ENCODE measurements at regions not wholly inside any gene's neighbourhood (a gene's known extent, or its start where the extent isn't known, plus 50 kb on each side); places are given as distances from the start of the nearest gene placed in this dataset.

DNA sequence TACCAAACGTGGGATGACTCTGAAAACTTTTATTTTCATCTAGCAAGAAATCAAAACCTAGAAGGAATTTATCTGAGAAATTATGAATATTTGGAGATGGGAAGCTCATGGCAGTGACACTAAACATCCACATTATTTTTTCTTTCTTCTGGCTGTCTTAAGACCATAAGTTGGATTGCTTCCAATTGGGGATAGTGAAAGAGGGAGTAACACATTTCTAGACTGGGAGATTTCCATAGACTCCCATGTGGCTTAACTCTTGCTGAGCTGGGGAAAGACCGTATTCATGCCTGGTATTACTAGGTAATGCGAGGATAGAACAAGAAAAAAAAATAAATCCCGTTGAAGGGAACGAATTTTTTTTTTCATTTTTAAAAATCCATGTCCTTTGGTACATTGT, 120.0 kb downstream of the UTRN start (continued):
- TF ChIP-seq, protein P1, sequence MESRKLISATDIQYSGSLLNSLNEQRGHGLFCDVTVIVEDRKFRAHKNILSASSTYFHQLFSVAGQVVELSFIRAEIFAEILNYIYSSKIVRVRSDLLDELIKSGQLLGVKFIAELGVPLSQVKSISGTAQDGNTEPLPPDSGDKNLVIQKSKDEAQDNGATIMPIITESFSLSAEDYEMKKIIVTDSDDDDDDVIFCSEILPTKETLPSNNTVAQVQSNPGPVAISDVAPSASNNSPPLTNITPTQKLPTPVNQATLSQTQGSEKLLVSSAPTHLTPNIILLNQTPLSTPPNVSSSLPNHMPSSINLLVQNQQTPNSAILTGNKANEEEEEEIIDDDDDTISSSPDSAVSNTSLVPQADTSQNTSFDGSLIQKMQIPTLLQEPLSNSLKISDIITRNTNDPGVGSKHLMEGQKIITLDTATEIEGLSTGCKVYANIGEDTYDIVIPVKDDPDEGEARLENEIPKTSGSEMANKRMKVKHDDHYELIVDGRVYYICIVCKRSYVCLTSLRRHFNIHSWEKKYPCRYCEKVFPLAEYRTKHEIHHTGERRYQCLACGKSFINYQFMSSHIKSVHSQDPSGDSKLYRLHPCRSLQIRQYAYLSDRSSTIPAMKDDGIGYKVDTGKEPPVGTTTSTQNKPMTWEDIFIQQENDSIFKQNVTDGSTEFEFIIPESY (IDR thresholded peaks at IDR 0.05), result no peak
- TF ChIP-seq GABPA (IDR thresholded peaks at IDR 0.05 in 1 of 2, conservative IDR thresholded peaks at IDR 0.05 in 1 of 2) (no peak), REST (IDR thresholded peaks at IDR 0.05) (no peak), JUND (IDR thresholded peaks at IDR 0.05) (no peak)

DNA sequence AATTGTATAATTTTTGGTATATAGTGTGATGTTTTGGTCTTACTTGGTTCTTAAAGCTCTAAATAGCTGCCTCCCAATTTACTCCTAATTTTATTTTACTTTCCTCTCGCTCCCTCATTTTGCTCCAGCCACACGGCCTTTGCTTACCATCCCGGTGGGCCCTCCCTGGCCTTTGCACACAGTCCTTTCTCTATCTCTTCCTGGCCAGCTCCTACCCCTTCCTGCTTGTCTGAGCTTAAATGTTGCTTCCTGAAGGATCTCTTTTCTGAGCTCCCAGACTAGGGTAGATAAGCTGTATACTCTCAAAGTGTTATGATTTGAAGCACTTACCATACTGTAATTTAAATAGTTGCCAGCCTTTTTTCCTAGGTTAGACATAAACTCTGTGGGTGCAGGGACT, 121.7 kb downstream of the UTRN start:
- TF ChIP-seq HNF4G (IDR thresholded peaks at IDR 0.05) (no peak), JUND (IDR thresholded peaks at IDR 0.05) (no peak), RAD21 (IDR thresholded peaks at IDR 0.05) (no peak), GABPA (IDR thresholded peaks at IDR 0.05 in 1 of 2, conservative IDR thresholded peaks at IDR 0.05 in 1 of 2) (no peak), REST (IDR thresholded peaks at IDR 0.05) (no peak), NR2F2 (IDR thresholded peaks at IDR 0.05) (no peak), YY1 (IDR thresholded peaks at IDR 0.05) (no peak), FOXA2 (IDR thresholded peaks at IDR 0.05) (no peak), HNF4A (conservative IDR thresholded peaks at IDR 0.05) (no peak)
- TF ChIP-seq, protein P2, sequence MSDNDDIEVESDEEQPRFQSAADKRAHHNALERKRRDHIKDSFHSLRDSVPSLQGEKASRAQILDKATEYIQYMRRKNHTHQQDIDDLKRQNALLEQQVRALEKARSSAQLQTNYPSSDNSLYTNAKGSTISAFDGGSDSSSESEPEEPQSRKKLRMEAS (IDR thresholded peaks at IDR 0.05), result no peak
- TF ChIP-seq, protein P3, sequence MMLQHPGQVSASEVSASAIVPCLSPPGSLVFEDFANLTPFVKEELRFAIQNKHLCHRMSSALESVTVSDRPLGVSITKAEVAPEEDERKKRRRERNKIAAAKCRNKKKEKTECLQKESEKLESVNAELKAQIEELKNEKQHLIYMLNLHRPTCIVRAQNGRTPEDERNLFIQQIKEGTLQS (IDR thresholded peaks at IDR 0.05), result no peak
- TF ChIP-seq, protein P1 (IDR thresholded peaks at IDR 0.05), result no peak
- no peak overlapping the region for H3K27ac ChIP-seq (ENCODE audit: low read depth in 1 of 2, low read length in 2 of 2)
- no peaks in the 10 kb centered on the region for H3K36me3 ChIP-seq (ENCODE audit: control insufficient read depth in 4 of 4, insufficient read depth in 3 of 4, low read depth in 1 of 4, low read length in 3 of 4)
- H3K9ac ChIP-seq (ENCODE audit: low read depth in 1 of 2, low read length in 2 of 2), result no peak overlapping the region
- H3K4me1 ChIP-seq (ENCODE audit: control insufficient read depth in 4 of 4, insufficient read depth in 4 of 4, low read length in 3 of 4), result peaks cover 0 to 2% (median 0%) of the 10 kb centered on the region in 4 donors
- DNase-seq (ENCODE audit: low spot score), result no peak
- 76% methylated on average over 3 of the region's 3 CpGs for WGBS
- H3K9me3 ChIP-seq (ENCODE audit: control insufficient read depth in 4 of 4, low read length in 3 of 4), result no peaks in the 10 kb centered on the region
- no peaks in the 10 kb centered on the region for H3K27me3 ChIP-seq (ENCODE audit: control insufficient read depth in 4 of 4, insufficient read depth in 4 of 4, low read length in 3 of 4)
- no peak overlapping the region for H3K4me3 ChIP-seq (ENCODE audit: low read depth in 1 of 3, low read length in 3 of 3)

Data from liver (tissue), 7 donors.